Testis (tissue), 2 donors: ENCODE measurements at regions not wholly inside any gene's neighbourhood (a gene's known extent, or its start where the extent isn't known, plus 50 kb on each side); places are given as distances from the start of the nearest gene placed in this dataset.

Source experiments
- DNase-seq: peaks from one replicate; pipeline ENCODE4 v3.0.0-alpha.2; 2019
- H3K27ac ChIP-seq, 2 donors: fragments of 200-600 bp; sonication (generic); one replicate each; pipeline ENCODE4 v1.5.1; 2019
- H3K27me3 ChIP-seq: fragments of 200-600 bp; sonication (generic); one replicate; pipeline ENCODE4 v1.5.1; 2019
- H3K36me3 ChIP-seq: fragments of 200-600 bp; sonication (generic); one replicate; pipeline ENCODE4 v1.5.1; 2017; ENCODE audit warnings: low read depth; ENCODE audit errors: missing control alignments
- H3K4me1 ChIP-seq: fragments of 200-600 bp; sonication (generic); one replicate; pipeline ENCODE4 v1.5.1; 2019
- H3K4me3 ChIP-seq, 2 donors: fragments of 200-600 bp; sonication (generic); one replicate each; pipeline ENCODE4 v1.5.1; 2017 to 2019
- H3K9me3 ChIP-seq: fragments of 200-600 bp; sonication (generic); one replicate; pipeline ENCODE4 v1.5.1; 2017
- POLR2A ChIP-seq: fragments of 450-650 bp; IDR thresholded peaks from one replicate; pipeline ENCODE4 v1.6.1; 2017; ENCODE audit warnings: antibody characterized with exemption, mild to moderate bottlenecking, moderate library complexity
- WGBS, 2 donors: methylation state at CpG; one replicate each; pipeline ENCODE4 v1.1.5; 2018; 5-methylcytosine and 5-hydroxymethylcytosine counted together
- intact Hi-C: fragments of 100-400 bp; cut with DNase I; formaldehyde crosslinking; loops from one replicate; pipeline ENCODE4 v1.15.1; 2023; ENCODE audit warnings: low total_unique reads
- TF ChIP-seq, protein P1 (sequence below), 3 experiments: fragments of 450-650 bp in 2 of 3; fragments of 200-600 bp in 1 of 3; sonication (generic) in 1 of 3; IDR thresholded peaks; one replicate each; pipeline ENCODE4 v1.5.1; 2016 to 2019; ENCODE audit warnings: antibody characterized with exemption in 3 of 3, mild to moderate bottlenecking in 2 of 3, moderate library complexity in 1 of 3

DNA sequence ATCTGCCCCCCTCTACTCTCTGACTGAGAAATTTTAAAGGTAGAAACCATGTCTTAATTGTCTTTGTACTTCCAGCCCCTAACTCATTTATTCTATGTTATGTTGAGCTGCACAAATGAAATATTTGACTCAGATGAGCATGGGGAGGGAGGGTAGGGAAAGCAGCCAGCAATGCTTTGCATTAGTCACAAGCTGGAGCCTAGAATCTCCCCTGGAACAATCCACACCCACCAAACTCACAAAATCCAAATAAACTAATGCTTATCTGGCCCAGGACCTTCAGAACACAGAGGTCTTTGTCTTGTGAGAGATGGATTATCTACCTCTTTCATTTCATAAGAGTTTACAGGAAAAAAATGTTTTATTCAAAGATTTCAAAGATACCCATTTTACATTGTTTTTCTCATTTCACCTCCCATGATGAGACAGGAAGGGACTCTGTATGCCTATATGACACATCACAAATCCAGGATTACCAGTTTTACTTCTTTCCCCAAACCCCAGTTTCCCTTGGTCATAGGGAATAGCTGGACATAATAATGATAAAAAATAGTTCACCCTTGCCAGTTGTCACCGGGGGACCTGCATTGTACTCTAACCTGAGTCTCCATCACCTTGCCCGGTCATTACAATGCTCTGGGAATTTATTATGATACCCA lies 466.9 kb downstream of the KIF16B start:
- H3K27ac ChIP-seq, result no peak overlapping the region
- intact Hi-C loops, result no loop called here
- H3K4me1 ChIP-seq, result peaks cover 10% of the 10 kb centered on the region
- no peaks in the 10 kb centered on the region for H3K9me3 ChIP-seq
- no peaks in the 10 kb centered on the region for H3K27me3 ChIP-seq
- H3K4me3 ChIP-seq, result no peak overlapping the region
- H3K36me3 ChIP-seq, result no peaks in the 10 kb centered on the region
- no peak for DNase-seq
- 96% methylated on average over 2 of the region's 2 CpGs for WGBS, 2 donors
- TF ChIP-seq POLR2A, result no peak
- TF ChIP-seq, protein P1, sequence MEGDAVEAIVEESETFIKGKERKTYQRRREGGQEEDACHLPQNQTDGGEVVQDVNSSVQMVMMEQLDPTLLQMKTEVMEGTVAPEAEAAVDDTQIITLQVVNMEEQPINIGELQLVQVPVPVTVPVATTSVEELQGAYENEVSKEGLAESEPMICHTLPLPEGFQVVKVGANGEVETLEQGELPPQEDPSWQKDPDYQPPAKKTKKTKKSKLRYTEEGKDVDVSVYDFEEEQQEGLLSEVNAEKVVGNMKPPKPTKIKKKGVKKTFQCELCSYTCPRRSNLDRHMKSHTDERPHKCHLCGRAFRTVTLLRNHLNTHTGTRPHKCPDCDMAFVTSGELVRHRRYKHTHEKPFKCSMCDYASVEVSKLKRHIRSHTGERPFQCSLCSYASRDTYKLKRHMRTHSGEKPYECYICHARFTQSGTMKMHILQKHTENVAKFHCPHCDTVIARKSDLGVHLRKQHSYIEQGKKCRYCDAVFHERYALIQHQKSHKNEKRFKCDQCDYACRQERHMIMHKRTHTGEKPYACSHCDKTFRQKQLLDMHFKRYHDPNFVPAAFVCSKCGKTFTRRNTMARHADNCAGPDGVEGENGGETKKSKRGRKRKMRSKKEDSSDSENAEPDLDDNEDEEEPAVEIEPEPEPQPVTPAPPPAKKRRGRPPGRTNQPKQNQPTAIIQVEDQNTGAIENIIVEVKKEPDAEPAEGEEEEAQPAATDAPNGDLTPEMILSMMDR (IDR thresholded peaks at IDR 0.05), result no peak

DNA sequence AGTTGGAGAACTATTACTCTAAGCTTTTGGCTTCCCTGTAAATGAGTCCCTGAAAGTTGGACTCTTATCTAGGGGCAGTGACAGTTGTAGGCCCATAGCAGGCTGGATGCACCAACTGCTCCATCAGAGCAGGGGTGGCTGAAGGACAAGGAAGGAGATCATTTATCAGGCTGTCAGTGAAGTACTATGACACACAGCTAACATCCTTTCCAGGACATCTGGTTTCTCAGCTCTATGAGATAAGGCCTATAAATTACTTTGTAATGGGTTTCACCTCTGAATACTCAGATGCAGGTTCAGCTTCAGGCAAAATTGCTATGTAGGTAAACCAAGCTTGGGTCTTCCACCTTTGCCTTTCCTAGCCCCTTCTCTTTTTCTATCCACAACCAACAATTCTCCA lies 468.5 kb downstream of the KIF16B start:
- H3K27me3 ChIP-seq, result no peaks in the 10 kb centered on the region
- no peaks in the 10 kb centered on the region for H3K9me3 ChIP-seq
- no peak overlapping the region for H3K27ac ChIP-seq
- intact Hi-C loops, result no loop called here
- H3K4me1 ChIP-seq, result peaks cover 10% of the 10 kb centered on the region
- no peaks in the 10 kb centered on the region for H3K36me3 ChIP-seq
- no peak overlapping the region for H3K4me3 ChIP-seq
- no peak for TF ChIP-seq POLR2A
- TF ChIP-seq, protein P1 (IDR thresholded peaks at IDR 0.05), result no peak
- no peak for DNase-seq
